GM21717 (cell line): ENCODE measurements at regions not wholly inside any gene's neighbourhood (a gene's known extent, or its start where the extent isn't known, plus 50 kb on each side); places are given as distances from the start of the nearest gene placed in this dataset.

Source experiments
- ATAC-seq: cut with Tn5 transposase; IDR thresholded peaks from one replicate; pipeline ENCODE4 v1.9.1; 2021; ENCODE audit warnings: mild to moderate bottlenecking, moderate library complexity; ENCODE audit not compliant: unreplicated experiment

GRCh38 chr3:107992976-107993684 is 97.7 kb downstream of the CD47 start:
- no peak for ATAC-seq

- no peak for ATAC-seq
These were observed 99.9 kb downstream of the CD47 start for GRCh38 chr3:107990926-107991325.

DNA sequence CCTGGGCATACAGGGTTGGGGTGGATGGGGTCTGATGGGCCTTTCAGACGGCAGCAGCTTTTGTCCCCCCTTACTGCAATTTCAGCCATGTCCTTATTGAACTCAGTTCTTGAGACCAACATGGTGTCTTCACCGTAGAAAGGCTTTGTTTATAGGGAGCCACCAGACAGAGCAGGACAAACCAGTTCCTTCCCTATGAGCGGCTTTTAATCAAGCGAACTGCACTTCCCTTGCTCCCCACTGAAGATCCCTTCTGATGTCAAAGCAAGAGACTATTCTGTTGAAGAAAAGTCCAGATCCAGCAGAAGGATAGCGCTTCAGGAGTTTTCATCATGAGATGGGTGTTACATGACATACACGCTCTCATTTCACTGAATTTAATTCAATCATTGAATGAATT is 100.4 kb downstream of the CD47 start:
- no peak for ATAC-seq

- no peak for ATAC-seq
These were observed 101.2 kb downstream of the CD47 start for GRCh38 chr3:107989661-107990060.

GRCh38 chr3:107988460-107989175 is 102.2 kb downstream of the CD47 start:
- no peak for ATAC-seq

DNA sequence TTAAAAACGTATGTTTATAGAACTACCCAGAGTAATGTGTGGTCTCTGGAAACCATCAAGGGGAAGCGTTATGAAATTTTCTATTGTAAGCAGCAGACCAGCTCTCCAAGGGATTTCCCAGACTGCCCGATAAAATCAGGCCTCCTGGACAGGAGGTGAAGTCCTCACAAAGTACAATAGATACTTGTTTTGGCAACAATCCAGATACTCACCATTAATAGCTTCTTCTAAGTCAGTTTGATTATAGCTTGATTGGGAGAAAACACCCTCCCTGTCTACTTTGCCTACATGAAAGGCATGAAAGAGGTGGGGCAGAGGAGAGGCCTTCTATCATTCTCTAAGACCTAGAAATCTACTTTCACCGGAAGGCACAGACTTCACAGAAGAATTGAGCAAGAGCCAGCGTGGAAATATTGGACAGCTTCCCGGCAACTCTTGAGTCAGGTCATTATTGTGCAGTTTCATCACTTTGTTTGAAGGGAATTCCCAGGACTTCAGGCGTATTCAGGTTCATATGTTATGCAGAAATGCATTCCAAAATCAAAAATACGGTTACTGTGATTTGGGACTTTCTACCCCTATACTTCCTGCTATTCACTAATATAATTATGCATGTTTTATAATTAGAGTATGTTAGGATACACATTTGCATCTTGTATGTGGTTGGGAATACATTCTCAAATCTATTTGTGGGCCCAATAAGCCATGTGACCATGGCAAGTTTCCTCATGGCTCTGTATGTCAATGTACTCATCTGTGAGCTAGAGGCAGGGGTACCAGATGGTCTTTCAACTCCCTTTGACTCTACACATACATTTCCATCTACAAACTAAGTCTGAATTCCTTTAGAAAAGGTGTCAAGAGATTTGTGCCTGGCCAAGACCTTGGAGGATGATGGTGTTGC is 103.5 kb downstream of the CD47 start:
- no peak for ATAC-seq

DNA sequence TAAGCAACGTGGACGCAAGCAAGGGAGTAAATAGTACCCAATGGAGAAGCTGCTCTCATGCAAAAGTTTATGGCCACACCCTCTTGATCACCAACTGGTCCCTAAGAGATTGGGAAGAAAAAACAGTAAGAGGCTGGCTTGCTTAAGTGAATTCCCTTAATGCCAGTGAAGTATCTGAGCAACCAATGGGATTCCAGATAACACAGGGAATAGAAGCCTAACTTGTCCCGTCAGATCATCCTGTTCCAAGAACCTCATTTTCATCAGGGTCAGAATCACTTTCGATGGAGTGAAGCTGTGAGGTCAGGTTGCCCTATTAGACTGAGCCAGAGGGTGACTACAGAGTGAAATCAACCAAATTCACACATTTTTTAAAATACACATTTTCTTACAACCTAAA is 104.3 kb downstream of the CD47 start:
- ATAC-seq = no peak

GRCh38 chr3:107985496-107985895 is 105.3 kb downstream of the CD47 start:
- peak; percentile 91 for ATAC-seq

GRCh38 chr3:107983247-107983646 is 107.6 kb downstream of the CD47 start:
- ATAC-seq = no peak

DNA sequence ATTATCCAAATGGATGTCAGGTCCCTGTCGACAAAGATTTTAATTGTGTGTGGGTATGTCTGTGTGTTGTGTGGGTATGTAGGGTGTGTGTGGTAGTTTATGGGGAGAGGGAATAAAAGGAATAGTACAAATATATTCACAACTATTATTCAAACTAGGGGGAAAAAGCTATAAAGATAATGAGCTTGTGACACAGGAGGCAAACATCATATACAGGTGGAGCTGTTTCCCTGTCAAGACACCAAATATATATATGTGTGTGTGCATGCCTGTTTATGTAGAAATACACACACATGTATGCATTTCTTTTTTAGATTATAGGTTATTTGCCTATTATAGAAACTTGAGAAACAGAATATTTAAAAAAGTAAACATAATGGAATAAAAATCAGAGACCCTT is 108.7 kb downstream of the CD47 start:
- ATAC-seq = no peak

GRCh38 chr3:107981471-107982111 is 109.2 kb downstream of the CD47 start:
- no peak for ATAC-seq

DNA sequence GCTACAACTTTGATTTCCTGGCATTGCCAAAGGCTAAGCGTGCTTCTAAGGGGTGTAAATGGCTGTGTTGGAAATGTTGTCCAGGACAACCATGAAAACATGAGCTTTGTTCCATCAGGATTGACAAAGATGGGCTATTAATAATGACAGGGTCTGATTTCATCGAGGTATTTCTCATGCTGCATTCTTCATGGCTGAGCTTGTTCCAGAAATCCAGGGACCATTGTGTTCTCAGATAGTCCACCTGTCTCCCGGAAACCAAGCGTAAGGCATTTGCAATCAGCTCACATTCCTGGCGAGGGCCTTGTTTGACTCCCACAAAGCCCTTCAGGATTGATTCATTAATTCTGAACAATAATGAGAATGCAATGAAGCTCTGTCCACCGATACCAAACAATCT is 111.3 kb downstream of the CD47 start:
- ATAC-seq = no peak

- no peak for ATAC-seq
These were observed 112.4 kb downstream of the CD47 start for GRCh38 chr3:107978131-107979055.

DNA sequence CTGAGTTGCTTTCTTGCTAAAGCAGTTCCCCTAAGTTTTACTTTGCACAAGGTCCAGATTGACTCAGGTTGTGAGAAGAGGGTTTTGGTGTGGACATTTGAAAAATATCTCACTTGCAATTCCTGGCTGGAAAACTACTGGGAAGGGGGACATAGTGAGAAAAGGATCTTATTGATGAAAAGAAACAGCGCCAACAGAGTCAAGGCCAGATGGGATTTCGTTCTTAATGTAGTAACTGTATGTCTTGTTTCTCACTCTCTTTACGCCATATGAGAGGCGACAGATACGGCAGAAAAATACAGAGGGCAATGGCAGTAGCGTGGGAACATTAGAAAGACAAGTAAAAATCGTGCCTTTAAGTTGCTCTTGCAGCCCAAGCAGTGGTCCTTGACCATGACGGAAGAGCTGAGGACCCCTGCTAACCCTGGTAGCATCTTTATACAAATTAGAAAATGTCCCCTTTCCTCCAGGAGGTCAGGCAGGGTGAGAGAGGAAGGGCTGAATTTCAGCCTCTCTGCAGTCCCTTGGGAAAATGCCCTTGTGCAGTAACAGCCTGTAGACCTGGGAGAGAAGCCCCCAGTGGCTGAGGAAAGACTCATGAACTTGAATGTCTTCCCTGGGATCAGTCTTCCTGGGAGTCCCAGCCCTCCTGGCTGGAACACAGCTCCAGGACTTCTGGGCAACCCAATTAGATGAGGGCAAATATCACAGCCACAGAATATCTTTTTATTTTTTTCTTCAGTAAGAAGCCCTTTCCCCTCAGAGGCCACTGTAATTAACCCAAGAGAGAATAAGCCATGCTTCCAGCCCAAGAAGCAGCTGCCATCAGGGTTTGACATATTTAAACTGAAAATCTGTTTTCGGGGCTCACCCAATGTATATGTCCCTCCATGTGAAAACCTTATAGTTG is 113.4 kb downstream of the CD47 start:
- ATAC-seq = no peak

GRCh38 chr3:107976202-107976800 is 114.5 kb downstream of the CD47 start:
- no peak for ATAC-seq

DNA sequence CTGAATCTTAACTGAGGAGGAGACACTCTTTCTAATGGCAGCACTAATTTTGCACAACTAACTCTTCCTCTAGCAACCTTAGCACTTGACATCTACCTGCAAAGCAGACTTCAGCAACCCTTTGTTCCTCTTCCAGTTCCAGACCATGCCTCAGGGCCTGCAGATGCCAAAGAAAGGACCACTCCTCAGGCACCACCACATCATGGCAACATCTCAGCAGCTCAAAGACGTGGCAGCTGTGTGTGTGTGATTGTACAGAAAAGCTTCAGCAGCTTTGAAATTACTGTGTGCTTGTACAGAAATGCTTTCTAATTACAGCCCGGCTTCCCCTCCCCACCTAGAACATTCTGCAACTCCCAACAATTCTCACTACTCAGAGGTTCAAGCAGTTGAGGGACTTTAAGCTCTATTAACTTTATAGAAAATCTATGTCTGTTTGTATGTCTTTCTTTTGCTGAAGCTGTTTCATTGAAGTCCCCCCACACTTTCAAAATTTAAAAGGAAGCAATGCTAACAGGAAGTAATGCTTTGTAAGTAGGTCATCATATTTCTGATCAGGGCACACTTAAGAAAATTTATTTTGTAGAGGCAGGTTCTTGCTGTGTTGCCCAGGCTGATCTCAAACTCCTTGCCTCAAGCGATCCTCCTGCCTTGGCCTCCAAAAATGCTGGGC is 115.2 kb downstream of the CD47 start:
- ATAC-seq = no peak

DNA sequence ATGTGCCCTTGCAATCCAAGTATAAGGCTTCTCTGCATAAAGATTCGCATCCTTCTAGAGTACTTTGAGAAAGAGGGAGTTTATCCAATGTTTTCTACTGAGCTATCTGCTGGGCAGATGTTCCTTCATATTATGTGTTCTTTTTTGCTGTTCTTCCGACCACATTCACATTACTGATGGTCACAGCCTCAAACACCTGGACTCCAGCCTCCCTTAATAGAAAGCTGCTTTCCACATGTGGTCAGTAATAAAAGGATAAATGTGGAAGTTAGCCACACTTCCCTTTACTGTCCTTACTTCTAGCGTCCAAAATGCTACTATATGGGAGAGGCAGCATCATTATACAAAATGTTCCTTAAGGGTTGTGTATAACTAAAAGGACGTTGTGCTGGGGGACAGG is 116.9 kb downstream of the CD47 start:
- no peak for ATAC-seq

- ATAC-seq = no peak
These were observed 117.7 kb downstream of the CD47 start for GRCh38 chr3:107973152-107973551.
